Sigmoid colon (tissue), 4 donors: ENCODE measurements at regions not wholly inside any gene's neighbourhood (a gene's known extent, or its start where the extent isn't known, plus 50 kb on each side); places are given as distances from the start of the nearest gene placed in this dataset.

Source experiments
- EP300 ChIP-seq, 4 donors: sonication (generic); formaldehyde crosslinking; IDR thresholded peaks; one replicate each; pipeline ENCODE4 v1.6.1; 2017; ENCODE audit warnings: antibody characterized with exemption in 4 of 4
- POLR2A ChIP-seq, 2 donors: fragments of 450-650 bp; IDR thresholded peaks; one replicate each; pipeline ENCODE4 v1.6.1; 2016; ENCODE audit warnings: antibody characterized with exemption in 2 of 2, mild to moderate bottlenecking in 2 of 2, moderate library complexity in 2 of 2
- TF ChIP-seq, protein P1 (sequence below), 4 experiments: fragments of 450-650 bp in 3 of 4; fragments of 200-600 bp in 1 of 4; IDR thresholded peaks; one replicate each; pipeline ENCODE4 v1.5.1; 2016 to 2019; ENCODE audit warnings: antibody characterized with exemption in 4 of 4, mild to moderate bottlenecking in 3 of 4, moderate library complexity in 2 of 4

DNA sequence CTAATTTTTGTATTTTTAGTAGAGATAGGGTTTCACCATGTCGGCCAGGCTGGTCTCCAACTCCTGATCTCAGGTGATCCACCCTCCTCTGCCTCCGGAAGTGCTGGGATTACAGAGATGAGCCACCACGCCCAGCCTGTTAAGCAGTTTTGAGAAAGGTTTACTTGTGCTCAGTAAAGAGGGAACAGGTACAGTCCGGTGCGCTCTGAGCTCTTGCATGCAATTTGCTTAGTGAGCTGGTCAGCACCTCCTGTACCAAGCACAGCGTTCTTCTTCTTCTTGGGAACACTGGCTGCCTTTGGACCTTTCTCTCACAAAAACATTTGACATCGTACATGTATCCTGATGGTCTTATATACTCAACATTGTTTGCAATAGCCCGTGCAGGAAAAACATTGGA is 118.3 kb downstream of the AKR1D1 start:
- TF ChIP-seq, protein P1, sequence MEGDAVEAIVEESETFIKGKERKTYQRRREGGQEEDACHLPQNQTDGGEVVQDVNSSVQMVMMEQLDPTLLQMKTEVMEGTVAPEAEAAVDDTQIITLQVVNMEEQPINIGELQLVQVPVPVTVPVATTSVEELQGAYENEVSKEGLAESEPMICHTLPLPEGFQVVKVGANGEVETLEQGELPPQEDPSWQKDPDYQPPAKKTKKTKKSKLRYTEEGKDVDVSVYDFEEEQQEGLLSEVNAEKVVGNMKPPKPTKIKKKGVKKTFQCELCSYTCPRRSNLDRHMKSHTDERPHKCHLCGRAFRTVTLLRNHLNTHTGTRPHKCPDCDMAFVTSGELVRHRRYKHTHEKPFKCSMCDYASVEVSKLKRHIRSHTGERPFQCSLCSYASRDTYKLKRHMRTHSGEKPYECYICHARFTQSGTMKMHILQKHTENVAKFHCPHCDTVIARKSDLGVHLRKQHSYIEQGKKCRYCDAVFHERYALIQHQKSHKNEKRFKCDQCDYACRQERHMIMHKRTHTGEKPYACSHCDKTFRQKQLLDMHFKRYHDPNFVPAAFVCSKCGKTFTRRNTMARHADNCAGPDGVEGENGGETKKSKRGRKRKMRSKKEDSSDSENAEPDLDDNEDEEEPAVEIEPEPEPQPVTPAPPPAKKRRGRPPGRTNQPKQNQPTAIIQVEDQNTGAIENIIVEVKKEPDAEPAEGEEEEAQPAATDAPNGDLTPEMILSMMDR (IDR thresholded peaks at IDR 0.05): no peak
- TF ChIP-seq POLR2A (IDR thresholded peaks at IDR 0.05): no peak
- no peak for TF ChIP-seq EP300 (IDR thresholded peaks at IDR 0.05)
